ENCODE measurements at regions not wholly inside any gene's neighbourhood (a gene's known extent, or its start where the extent isn't known, plus 50 kb on each side); places are given as distances from the start of the nearest gene placed in this dataset.

DNA sequence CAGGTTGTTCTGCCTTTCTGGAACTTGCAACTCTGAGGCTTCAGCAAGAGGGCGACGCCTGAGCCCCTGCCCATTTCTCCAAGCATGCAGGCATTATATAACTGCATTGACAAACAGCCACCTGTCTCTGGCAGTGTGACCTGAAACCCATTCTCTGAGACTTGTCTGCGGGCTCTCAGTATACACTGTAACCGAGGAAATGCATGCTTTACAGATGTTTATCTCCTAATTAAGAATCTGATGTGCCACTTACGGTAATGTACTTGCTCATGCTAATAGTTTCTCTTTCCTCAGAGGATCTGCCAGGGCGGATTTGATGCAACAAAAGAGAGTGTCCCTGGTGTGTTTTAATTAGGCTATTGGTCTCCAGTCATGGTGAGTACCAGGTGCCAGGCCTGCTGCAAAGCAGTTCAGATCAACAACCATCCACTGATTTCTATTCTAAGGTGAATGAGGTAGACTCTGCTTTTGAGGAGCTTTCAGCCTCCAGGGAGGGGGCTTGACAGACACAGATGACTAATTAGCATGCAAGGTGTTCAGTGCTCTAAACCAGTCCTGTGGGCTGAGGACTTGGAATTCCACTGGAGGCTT is 593.7 kb upstream of the KLF4 start:
- DNase-seq, result no peak

DNA sequence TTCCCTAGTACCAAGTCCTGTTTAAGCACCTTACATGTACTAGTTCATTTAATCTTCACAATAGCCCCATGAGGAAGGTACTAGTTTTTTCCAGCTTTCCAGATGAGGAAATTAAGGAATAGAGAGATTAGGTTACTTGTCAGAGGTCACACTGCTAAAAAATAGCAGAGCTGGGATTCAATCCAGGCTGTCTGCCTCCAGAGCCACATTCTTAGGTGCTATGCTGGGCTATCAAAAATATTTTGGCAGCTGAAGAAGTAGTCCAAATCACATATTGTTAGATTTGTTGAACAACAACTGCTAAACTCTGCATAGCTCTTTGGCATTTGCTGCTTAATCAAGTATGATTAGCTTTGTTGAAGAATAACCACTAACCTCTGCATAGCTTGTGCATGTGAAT is 591.5 kb upstream of the KLF4 start:
- no peak for DNase-seq

- DNase-seq, result no peak
Measured at GRCh38 chr9:108080285-108080684, 590.7 kb upstream of the KLF4 start.

GRCh38 chr9:108078811-108079210 is 589.2 kb upstream of the KLF4 start:
- DNase-seq, result no peak

DNA sequence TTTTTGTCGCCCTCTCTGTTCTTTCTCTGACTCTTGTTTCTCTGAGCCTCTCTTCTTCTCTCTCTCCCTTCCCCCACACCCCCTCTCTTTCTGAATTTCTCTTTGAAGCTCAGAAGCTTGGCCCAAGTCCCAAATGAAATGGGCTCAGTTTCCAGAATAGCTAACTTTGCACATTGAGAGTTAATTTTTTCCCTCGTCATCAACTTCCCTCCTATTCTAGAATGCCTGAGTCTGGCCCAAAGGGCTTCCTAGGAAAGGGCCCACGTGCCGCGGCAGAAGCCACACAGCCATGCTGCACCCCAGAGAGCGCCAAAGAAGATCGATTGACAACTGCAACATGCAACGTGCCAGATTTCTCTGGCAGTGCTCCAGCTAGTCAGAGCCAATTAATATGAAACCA is 588.8 kb upstream of the KLF4 start:
- no peak for DNase-seq

DNA sequence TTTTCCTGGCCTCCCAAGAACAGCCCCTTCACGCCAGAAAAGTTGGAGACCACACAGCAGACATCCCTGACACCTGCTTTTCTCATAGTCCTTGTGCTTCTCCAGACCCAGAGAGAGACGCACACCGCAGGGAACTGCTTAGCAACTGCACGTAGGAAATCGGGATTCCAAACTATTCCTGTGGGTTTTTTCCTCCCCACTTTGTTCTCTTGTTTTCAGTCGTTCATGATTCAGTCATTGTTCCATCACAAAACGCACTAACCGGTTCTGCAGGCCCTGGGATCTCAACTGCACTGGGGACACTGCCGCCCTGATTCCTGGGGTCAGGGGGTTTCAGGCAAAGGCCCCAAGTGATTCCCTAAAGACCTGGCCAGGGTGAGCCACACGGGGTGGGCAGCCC is 588.0 kb upstream of the KLF4 start:
- peak; percentile 40 for DNase-seq

DNA sequence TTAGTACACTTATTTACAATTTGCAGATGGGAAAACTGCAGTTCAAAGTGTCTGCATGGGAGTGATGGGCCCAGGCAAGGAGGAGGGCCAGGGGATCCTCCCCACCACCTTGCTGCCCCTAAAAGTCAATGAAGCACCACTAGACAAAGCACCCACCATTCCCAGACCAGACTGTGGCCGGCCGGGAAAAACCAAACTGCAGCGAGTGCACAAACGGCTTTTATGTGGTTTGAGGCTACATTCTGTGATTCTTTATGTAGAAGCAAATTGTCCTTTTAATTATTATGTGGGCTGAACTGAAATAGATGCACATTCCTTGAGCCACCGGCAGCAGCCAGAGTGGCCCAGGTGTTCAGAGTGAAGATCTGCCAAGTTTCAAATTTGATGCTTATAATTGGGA is 585.3 kb upstream of the KLF4 start:
- DNase-seq, result no peak

GRCh38 chr9:108073823-108074222 is 584.3 kb upstream of the KLF4 start:
- DNase-seq, result no peak

DNA sequence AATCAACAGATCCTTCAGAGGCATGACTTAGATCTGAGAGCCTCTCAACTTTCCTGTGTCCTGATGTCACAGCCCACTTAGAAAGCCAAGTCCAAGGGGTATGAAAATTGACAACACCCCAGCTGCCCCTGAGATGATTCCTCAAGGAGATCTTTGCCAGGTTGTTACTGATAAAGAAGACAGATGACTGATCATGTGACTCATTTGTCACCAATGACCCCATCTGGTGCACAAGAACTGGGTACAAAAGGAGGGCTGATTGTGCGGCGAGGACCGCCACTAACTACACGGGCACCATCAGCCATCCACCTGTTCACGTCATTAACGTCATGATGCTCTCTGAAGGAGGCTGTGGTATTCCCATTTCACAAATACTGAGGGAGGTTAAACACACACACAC is 583.2 kb upstream of the KLF4 start:
- DNase-seq, result no peak

DNA sequence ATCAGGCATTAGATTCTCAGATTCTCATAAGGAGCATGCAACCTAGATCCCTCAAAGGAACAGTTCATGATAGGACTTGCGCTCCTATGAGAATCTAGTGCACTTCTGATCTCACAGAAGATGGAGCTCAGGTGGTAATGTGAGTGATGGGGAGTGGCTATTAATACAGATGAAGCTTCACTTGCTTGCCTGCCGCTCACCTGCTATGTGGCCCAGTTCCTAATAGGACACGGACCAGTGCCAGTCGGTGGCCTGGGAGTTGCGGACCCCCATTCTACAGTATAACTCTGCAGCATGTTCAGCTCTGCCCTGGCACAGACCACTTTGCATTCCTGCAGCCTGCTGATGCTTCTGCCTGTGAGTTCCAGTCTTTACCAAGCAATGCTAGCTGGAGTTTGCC is 581.3 kb upstream of the KLF4 start:
- DNase-seq, result no peak

DNA sequence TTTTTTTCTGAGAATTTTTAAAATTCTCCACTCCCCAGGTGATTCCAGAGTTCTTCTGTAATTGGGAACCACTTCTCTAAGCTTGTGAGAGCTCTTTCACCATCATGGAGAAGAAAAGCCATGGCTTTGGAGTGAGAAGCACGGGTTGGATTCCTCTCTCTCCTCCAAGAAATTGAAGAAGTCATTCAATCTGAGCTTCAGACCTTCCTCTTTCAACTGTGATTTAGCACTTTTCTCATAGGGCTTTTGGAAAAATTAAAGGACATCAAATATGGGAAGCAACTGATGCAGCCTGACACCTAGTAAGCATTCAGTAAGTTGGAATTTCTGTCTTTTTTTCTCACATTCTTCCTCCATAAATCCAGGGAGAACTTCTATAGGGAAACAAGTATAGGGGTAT is 580.4 kb upstream of the KLF4 start:
- no peak for DNase-seq

GRCh38 chr9:108062680-108063079 is 573.1 kb upstream of the KLF4 start:
- no peak for DNase-seq

DNA sequence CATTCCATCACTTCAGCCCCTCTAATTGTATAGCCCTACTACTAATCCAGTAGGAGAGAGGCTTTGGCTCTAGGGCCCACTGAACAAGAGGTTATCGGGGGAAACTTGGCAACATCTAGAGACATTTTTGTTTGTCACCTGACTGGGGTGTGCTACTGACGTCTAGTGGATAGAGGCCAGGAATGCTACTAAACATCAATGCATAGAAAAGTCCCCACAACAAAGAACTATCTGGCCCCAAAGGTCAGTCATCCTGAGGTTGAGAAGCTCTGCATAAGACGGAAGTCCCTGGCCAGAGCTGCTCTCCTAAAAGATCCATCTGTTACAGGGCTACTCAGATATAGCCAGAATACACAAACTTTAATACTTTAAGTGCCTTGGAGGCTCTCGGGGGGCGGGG is 570.6 kb upstream of the KLF4 start:
- no peak for DNase-seq

- no peak for DNase-seq
Measured at GRCh38 chr9:108058135-108058814, 568.7 kb upstream of the KLF4 start.

GRCh38 chr9:108057421-108058134 is 568.0 kb upstream of the KLF4 start:
- no peak for DNase-seq

- DNase-seq, result no peak
Measured at GRCh38 chr9:108056805-108057386, 567.3 kb upstream of the KLF4 start.

DNA sequence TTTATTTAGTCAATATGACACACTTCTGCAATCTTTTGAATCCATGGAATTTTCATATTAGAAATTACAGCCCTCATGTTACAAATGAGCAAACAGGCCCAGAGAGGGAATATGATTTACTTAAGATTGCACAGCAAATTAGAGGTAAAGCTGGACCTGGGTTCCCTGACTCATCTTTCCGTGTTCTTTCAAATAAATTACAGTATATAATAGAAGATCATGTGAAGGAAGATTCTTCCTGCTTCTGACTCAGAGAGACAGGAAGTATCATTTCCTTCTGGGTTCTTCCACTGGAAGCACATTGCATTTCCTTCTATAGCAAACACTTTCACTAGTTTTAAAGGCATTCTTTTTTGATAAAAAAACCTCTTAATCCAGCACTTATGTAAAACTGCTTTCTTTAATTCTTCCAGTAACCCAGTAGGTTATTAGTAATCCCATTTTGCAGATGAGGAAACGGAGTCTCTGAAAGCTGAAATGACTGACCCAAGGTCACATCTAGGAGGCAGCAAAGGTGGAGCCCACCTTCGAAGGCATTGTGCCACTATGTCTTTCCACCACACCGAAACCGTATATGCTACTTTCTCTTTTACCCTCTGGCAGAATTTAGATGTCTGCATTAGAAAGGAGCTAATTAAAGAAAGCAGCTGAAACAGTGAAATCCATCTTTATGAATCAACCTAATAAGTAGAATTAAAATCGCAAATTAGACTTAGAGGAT is 566.7 kb upstream of the KLF4 start:
- DNase-seq, result no peak

DNA sequence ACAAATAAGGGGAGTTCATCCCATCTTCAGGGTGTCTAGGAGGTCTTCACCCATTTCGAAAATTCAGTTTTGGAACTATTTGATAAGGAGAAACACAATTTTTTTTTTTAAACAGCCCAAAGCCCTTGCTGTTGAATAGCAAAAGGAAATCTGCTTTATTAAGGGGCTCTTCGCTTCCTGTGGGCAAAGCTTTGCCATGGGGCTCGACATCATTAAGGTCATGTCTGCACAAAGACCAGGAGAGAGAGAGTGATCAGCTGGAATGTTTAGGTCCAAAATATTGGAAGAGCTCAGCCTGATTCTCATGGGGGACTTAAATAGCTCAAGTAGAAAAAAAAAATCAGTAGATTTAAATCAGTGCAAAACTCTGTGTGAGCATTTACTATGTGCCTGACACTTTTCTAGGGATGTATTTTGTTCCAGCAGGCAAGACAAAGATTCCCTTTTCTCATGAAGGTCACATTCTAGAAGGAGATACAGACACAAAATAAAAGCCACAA is 564.6 kb upstream of the KLF4 start:
- DNase-seq, result no peak

DNA sequence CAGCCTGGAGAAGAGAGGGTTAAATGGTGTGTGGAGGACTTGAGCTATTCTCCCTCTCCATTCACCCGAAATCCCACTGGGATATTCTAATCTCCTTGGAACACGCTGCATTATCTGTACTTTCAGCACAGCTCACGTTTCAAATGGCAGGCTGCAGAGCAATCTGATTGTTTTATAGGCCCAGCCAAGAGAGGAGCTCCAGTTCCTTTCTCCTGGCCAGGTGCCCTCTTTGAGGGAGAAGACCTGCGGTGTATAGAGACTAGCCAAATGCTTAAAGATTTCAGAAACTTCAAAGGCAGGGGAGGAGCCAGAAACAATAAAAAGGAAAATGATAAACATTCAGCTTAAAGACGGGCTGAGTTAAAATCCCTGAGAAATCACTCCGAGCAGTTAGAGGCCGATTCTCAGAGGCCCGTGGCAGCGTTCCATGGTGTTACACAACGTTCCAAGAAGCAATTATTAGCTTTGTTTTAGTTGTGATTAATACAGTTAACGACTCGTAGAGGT is 564.0 kb upstream of the KLF4 start:
- DNase-seq, result peak; percentile 76

- no peak for DNase-seq
Measured at GRCh38 chr9:108052431-108053080, 563.0 kb upstream of the KLF4 start.

GRCh38 chr9:108050894-108051293 is 561.3 kb upstream of the KLF4 start:
- DNase-seq, result no peak
